ENCODE measurements at regions not wholly inside any gene's neighbourhood (a gene's known extent, or its start where the extent isn't known, plus 50 kb on each side); places are given as distances from the start of the nearest gene placed in this dataset.

GRCh38 chr6:105804000-105804399 is 282.1 kb upstream of the PRDM1 start:
- no peaks in the 10 kb centered on the region for H3K36me3 ChIP-seq (ENCODE audit: insufficient read depth, low read length)
- H3K9me3 ChIP-seq (ENCODE audit: insufficient read depth, low read depth, low read length): peaks cover 4% of the 10 kb centered on the region
- H3K4me3 ChIP-seq (ENCODE audit: insufficient read depth, low read depth, low read length): no peak overlapping the region
- H3K9ac ChIP-seq (ENCODE audit: low read length): no peak overlapping the region
- no peaks in the 10 kb centered on the region for H3K79me2 ChIP-seq (ENCODE audit: insufficient read depth, low read length)
- Mint-ChIP-seq H3K36me3 (ENCODE audit: low read depth, unreplicated experiment) (no peaks in the 10 kb centered on the region), H3K27me3 (ENCODE audit: low read depth, unreplicated experiment) (no peaks in the 10 kb centered on the region), H3K27ac (ENCODE audit: unreplicated experiment) (no peak overlapping the region), H3K4me1 (ENCODE audit: low read depth, unreplicated experiment) (peaks cover 3% of the 10 kb centered on the region), H3K9me3 (ENCODE audit: unreplicated experiment) (peaks cover 2% of the 10 kb centered on the region), H3K4me3 (ENCODE audit: unreplicated experiment) (no peak overlapping the region)
- H3K27me3 ChIP-seq (ENCODE audit: insufficient read depth, low read length): no peaks in the 10 kb centered on the region
- no peak for TF ChIP-seq CTCF (IDR thresholded peaks at IDR 0.05; ENCODE audit: insufficient read depth, low read depth, low read length)
- no peak for TF ChIP-seq EZH2 (IDR thresholded peaks at IDR 0.05; ENCODE audit: insufficient read depth, low read length)
- peaks cover 17% of the 10 kb centered on the region for H3K4me1 ChIP-seq (ENCODE audit: insufficient read depth, low read length)
- H4K20me1 ChIP-seq (ENCODE audit: insufficient read depth, low read length): no peaks in the 10 kb centered on the region
- peak overlapping the region; percentile 1 for H3K4me2 ChIP-seq (ENCODE audit: low read length)
- FAIRE-seq (no peak), DNase-seq (ENCODE audit: low read depth) (no peak)
- no peak overlapping the region for H2AFZ ChIP-seq (ENCODE audit: low read depth, low read length)
- peak overlapping the region; percentile 61 for H3K27ac ChIP-seq (ENCODE audit: low read depth, low read length)

- DNase-seq (ENCODE audit: low read depth) (peak; percentile 90), FAIRE-seq (no peak)
- no peak overlapping the region for H3K4me3 ChIP-seq (ENCODE audit: insufficient read depth, low read depth, low read length)
- peak overlapping the region; percentile 61 for H3K27ac ChIP-seq (ENCODE audit: low read depth, low read length)
- H3K79me2 ChIP-seq (ENCODE audit: insufficient read depth, low read length): no peaks in the 10 kb centered on the region
- Mint-ChIP-seq H3K36me3 (ENCODE audit: low read depth, unreplicated experiment) (no peaks in the 10 kb centered on the region), H3K4me3 (ENCODE audit: unreplicated experiment) (no peak overlapping the region), H3K4me1 (ENCODE audit: low read depth, unreplicated experiment) (no peaks in the 10 kb centered on the region), H3K27me3 (ENCODE audit: low read depth, unreplicated experiment) (no peaks in the 10 kb centered on the region), H3K27ac (ENCODE audit: unreplicated experiment) (no peak overlapping the region), H3K9me3 (ENCODE audit: unreplicated experiment) (peaks cover 2% of the 10 kb centered on the region)
- H2AFZ ChIP-seq (ENCODE audit: low read depth, low read length): no peak overlapping the region
- peaks cover 4% of the 10 kb centered on the region for H3K9me3 ChIP-seq (ENCODE audit: insufficient read depth, low read depth, low read length)
- peak overlapping the region; percentile 1 for H3K4me2 ChIP-seq (ENCODE audit: low read length)
- no peaks in the 10 kb centered on the region for H3K36me3 ChIP-seq (ENCODE audit: insufficient read depth, low read length)
- TF ChIP-seq CTCF (IDR thresholded peaks at IDR 0.05; ENCODE audit: insufficient read depth, low read depth, low read length) (no peak), EZH2 (IDR thresholded peaks at IDR 0.05; ENCODE audit: insufficient read depth, low read length) (no peak)
- no peaks in the 10 kb centered on the region for H4K20me1 ChIP-seq (ENCODE audit: insufficient read depth, low read length)
- H3K4me1 ChIP-seq (ENCODE audit: insufficient read depth, low read length): peaks cover 17% of the 10 kb centered on the region
- H3K9ac ChIP-seq (ENCODE audit: low read length): no peak overlapping the region
- H3K27me3 ChIP-seq (ENCODE audit: insufficient read depth, low read length): no peaks in the 10 kb centered on the region
These were observed 282.7 kb upstream of the PRDM1 start for GRCh38 chr6:105803442-105803841.

GRCh38 chr6:105802703-105803102 is 283.4 kb upstream of the PRDM1 start:
- Histone ChIP-seq H3K4me3 (ENCODE audit: insufficient read depth, low read depth, low read length) (no peak overlapping the region), H3K4me1 (ENCODE audit: insufficient read depth, low read length) (peaks cover 17% of the 10 kb centered on the region), H4K20me1 (ENCODE audit: insufficient read depth, low read length) (no peaks in the 10 kb centered on the region), H3K27ac (ENCODE audit: low read depth, low read length) (no peak overlapping the region), H3K9me3 (ENCODE audit: insufficient read depth, low read depth, low read length) (peaks cover 4% of the 10 kb centered on the region), H3K27me3 (ENCODE audit: insufficient read depth, low read length) (no peaks in the 10 kb centered on the region), H3K36me3 (ENCODE audit: insufficient read depth, low read length) (no peaks in the 10 kb centered on the region), H3K79me2 (ENCODE audit: insufficient read depth, low read length) (no peaks in the 10 kb centered on the region), H3K4me2 (ENCODE audit: low read length) (no peak overlapping the region), H3K9ac (ENCODE audit: low read length) (no peak overlapping the region), H2AFZ (ENCODE audit: low read depth, low read length) (no peak overlapping the region)
- H3K4me1 Mint-ChIP-seq (ENCODE audit: low read depth, unreplicated experiment): no peaks in the 10 kb centered on the region
- H3K4me3 Mint-ChIP-seq (ENCODE audit: unreplicated experiment): no peak overlapping the region
- FAIRE-seq: no peak
- no peak for DNase-seq (ENCODE audit: low read depth)
- TF ChIP-seq EZH2 (IDR thresholded peaks at IDR 0.05; ENCODE audit: insufficient read depth, low read length) (no peak), CTCF (IDR thresholded peaks at IDR 0.05; ENCODE audit: insufficient read depth, low read depth, low read length) (no peak)
- no peaks in the 10 kb centered on the region for H3K27me3 Mint-ChIP-seq (ENCODE audit: low read depth, unreplicated experiment)
- no peak overlapping the region for H3K27ac Mint-ChIP-seq (ENCODE audit: unreplicated experiment)
- H3K9me3 Mint-ChIP-seq (ENCODE audit: unreplicated experiment): peaks cover 2% of the 10 kb centered on the region
- no peaks in the 10 kb centered on the region for H3K36me3 Mint-ChIP-seq (ENCODE audit: low read depth, unreplicated experiment)
